GM12874 (cell line): ENCODE measurements at regions not wholly inside any gene's neighbourhood (a gene's known extent, or its start where the extent isn't known, plus 50 kb on each side); places are given as distances from the start of the nearest gene placed in this dataset.

Experiments used
- TF ChIP-seq, protein P1 (sequence below): IDR thresholded peaks from 2 replicates; pipeline ENCODE4 v1.5.1; 2011; ENCODE audit warnings: low read depth, mild to moderate bottlenecking, control low read depth, low read length, moderate library complexity; ENCODE audit not compliant: insufficient read depth

DNA sequence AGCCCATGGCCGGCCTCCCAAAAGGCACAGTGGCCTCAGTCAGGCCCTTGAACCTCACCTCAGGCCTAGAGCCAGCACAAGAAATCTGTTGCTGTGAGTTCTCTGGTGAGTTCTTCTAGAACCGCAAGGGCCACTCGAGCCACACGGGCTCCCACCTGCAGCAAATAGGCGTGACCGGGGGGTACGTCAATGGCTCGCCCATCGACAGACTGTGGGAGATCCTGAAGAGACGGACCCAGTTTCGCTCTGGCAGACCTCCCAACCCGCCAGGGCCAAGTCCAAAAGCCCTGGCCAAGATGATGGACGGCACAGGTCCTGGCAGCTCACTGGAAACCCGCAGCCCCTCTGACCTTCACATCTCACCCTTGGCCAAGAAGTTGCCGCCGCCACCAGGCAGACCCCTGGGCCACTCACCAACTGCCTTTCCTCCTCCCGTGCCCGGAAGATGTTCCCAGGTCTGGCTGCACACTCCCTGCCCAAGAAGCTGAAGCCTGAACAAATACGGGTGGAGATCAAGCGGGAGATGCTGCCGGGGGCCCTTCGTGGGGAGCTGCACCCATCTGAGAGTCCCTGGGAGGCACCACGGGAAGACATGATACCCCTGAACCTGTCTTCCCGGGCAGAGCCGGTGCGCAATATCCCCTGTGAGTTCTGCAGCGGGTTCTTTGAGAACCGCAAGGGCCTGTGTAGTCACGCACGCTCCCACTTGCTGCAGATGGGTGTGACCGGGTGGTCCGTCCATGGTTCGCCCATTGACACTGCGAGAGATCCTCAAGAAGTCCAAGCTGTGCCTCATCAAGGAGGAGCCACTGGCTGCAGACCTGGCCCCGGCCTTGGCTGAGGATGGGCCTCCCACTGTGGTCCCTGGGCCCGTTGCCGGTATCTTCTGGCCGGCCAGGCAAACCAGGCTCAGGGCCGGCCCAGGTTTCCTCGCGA, 544.2 kb upstream of the CCDC179 start:
- TF ChIP-seq, protein P1, sequence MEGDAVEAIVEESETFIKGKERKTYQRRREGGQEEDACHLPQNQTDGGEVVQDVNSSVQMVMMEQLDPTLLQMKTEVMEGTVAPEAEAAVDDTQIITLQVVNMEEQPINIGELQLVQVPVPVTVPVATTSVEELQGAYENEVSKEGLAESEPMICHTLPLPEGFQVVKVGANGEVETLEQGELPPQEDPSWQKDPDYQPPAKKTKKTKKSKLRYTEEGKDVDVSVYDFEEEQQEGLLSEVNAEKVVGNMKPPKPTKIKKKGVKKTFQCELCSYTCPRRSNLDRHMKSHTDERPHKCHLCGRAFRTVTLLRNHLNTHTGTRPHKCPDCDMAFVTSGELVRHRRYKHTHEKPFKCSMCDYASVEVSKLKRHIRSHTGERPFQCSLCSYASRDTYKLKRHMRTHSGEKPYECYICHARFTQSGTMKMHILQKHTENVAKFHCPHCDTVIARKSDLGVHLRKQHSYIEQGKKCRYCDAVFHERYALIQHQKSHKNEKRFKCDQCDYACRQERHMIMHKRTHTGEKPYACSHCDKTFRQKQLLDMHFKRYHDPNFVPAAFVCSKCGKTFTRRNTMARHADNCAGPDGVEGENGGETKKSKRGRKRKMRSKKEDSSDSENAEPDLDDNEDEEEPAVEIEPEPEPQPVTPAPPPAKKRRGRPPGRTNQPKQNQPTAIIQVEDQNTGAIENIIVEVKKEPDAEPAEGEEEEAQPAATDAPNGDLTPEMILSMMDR: no peak

DNA sequence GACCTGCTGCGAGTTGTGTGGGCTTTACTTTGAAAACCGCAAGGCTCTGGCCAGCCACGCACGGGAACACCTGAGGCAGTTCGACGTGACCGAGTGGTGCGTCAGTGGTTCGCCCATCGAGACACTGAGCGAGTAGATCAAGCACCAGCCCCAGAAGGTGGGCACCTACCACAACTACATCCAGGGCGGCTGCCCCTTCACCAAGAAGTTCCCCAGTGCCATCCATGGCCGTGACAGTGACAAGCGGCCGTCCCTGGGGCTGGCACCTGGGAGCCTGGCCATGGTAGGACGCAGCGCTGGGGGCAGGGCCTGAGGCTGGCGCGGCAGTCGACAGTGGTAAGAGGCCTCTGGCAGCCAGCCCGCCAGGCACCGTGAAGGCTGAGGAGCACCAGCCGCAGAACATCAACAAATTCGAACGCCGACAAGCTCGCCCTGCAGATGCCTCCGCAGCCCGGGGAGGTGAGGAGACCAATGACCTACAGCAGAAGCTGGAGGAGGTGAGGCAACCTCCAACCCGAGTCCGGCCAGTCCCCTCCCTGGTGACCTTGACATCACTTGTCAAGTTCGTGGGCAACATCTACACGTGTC, 545.2 kb upstream of the CCDC179 start:
- TF ChIP-seq, protein P1: no peak

DNA sequence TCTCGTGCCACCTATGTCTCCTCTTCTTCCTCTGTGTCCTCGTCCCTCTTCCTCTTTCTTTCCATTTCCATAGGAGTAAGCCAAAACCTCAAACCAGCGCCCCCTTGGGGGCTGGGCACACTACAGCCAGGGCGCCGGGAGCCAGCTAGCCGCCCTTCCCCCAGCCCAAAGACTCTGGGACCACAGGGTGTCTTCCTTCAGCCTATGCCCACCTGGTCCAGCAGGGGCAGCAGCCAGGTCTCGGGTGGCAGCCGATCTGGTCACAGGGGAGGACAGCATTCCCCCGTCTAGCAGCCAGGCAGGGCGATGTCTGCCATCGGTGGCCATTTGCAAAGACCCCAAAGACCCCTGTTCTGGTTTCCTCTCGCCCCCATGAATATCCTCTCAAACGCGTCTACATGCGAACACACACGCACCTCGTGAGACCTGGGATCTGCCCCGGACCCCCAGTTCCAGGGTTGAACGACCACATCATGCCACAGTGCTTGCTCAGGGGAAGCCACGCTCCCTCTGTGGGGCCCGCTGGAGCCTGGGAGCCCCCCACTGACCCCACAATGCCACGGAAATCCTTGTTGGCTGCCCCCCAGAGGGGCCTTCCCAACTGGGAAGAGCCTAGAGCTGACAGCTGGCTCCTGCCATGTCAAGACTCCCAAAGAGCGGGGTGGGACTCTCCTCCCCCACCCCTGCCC, 546.0 kb upstream of the CCDC179 start:
- TF ChIP-seq, protein P1: no peak

DNA sequence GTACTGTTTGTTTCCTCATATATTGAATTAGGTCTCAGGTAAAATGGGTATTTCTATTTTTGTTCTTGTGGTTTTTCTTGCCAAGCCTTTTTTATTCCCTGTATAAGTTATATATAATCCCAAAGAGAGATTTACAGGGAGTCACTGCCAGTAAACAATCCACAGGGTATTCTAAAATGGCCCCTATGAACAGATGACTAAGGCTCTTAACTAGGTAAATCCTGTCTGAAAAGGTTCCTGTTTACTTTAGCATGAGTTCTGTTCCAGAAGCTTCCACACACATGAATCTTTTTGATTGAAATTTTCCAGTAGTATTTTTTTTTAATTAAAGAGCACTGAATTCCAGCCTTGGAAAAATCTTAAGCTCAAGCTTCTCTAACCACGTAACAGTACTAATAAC, 552.8 kb upstream of the CCDC179 start:
- TF ChIP-seq, protein P1: no peak

DNA sequence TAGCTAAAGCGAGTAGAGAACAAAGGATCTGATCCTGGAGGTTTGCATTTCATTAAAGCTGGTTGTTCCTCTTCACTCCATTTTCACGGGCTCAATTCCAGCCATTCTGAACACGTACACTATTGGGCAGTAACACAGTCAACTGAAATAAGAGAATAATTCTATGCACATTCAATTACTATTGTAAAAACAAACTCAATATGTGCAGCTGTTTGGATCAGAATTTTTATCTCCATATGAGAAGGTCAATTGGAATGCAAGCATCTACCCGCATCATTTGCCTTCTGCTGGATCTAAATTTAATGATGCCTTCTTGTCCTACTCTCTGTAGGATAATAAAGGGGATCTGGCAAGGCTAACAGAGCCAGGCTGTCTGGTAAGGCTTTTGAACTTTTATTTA, 562.8 kb upstream of the CCDC179 start:
- TF ChIP-seq, protein P1: no peak

DNA sequence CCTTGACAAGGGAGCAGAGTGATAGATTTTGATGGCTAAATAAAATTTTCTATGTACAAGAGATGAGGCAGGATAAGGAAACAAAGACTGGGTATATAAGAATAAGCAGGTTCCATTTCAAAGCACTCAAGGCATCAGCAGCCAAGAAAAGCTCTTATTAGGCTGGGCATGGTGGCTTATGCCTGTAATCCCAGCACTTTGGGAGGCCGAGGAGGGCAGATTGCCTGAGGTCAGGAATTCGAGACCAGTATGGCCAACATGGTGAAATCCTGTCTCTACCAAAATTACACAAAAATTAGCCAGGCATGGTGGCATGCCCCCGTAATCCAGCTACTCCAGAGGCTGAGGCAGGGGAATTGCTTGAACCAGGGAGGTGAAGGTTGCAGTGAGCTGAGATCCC, 563.4 kb upstream of the CCDC179 start:
- TF ChIP-seq, protein P1: no peak

DNA sequence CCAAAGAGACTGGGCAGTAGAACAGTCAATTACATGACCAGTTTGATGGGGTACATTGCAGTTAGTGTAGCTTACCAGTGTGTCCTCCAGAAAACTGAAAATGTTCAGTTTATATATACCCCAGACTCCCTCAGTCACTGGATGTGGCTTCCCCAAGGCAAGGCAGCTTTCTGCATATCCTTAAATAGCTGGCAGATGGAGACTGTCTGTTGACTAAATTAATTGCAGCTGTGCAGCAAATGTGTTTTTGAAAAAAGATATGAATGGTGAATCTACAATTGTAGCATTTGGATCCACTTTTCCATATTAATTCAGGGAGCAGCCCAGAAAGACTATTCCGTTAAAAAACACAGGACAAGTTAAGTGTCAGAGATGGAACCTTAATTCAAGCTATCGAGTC, 565.1 kb upstream of the CCDC179 start:
- TF ChIP-seq, protein P1: no peak
